ENCODE measurements at regions not wholly inside any gene's neighbourhood (a gene's known extent, or its start where the extent isn't known, plus 50 kb on each side); places are given as distances from the start of the nearest gene placed in this dataset.

DNA sequence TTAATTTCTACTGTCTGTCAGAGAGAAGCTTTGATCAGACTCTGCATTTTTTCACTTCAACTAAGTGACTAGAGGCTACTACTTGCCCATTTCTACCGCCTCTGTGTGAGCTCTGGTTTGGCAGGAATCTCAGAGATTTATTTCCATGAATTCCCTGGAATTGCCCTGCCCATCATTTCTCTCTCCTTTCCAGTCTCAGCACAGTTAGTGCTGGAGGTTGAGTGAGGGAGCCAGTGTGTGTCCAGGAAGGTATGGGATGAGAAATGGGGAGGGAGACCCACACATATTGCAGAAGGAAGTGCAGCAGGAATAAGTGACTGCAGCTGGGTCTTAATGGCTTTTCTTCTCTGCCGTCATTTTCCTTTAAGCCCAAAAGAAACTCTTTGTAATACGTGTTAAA, 443.1 kb upstream of the ZNF462 start:
- TF ChIP-seq, protein P1, sequence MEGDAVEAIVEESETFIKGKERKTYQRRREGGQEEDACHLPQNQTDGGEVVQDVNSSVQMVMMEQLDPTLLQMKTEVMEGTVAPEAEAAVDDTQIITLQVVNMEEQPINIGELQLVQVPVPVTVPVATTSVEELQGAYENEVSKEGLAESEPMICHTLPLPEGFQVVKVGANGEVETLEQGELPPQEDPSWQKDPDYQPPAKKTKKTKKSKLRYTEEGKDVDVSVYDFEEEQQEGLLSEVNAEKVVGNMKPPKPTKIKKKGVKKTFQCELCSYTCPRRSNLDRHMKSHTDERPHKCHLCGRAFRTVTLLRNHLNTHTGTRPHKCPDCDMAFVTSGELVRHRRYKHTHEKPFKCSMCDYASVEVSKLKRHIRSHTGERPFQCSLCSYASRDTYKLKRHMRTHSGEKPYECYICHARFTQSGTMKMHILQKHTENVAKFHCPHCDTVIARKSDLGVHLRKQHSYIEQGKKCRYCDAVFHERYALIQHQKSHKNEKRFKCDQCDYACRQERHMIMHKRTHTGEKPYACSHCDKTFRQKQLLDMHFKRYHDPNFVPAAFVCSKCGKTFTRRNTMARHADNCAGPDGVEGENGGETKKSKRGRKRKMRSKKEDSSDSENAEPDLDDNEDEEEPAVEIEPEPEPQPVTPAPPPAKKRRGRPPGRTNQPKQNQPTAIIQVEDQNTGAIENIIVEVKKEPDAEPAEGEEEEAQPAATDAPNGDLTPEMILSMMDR (IDR thresholded peaks at IDR 0.05): no peak
- no peak for TF ChIP-seq POLR2A (IDR thresholded peaks at IDR 0.05)

All from Peyer's patch (tissue), 4 donors.